GM18861 (cell line): ENCODE measurements at regions not wholly inside any gene's neighbourhood (a gene's known extent, or its start where the extent isn't known, plus 50 kb on each side); places are given as distances from the start of the nearest gene placed in this dataset.

Source experiments
- ATAC-seq: cut with Tn5 transposase; IDR thresholded peaks from one replicate; pipeline ENCODE4 v1.9.1; 2021; ENCODE audit not compliant: unreplicated experiment

- no peak for ATAC-seq
These were observed 73.8 kb downstream of the CBLN2 start for GRCh38 chr18:72470391-72470790.

- ATAC-seq = no peak
These were observed 76.0 kb downstream of the CBLN2 start for GRCh38 chr18:72468021-72468710.

- no peak for ATAC-seq
These were observed 83.9 kb downstream of the CBLN2 start for GRCh38 chr18:72460210-72460680.

GRCh38 chr18:72458271-72458670 lies 85.9 kb downstream of the CBLN2 start:
- no peak for ATAC-seq

- ATAC-seq = no peak
These were observed 87.3 kb downstream of the CBLN2 start for GRCh38 chr18:72456802-72457201.

- no peak for ATAC-seq
These were observed 91.8 kb downstream of the CBLN2 start for GRCh38 chr18:72452328-72452727.

- no peak for ATAC-seq
These were observed 99.4 kb downstream of the CBLN2 start for GRCh38 chr18:72444798-72445155.

- no peak for ATAC-seq
These were observed 99.9 kb downstream of the CBLN2 start for GRCh38 chr18:72444111-72444797.

- no peak for ATAC-seq
These were observed 107.7 kb downstream of the CBLN2 start for GRCh38 chr18:72436401-72436800.

- ATAC-seq = no peak
These were observed 110.4 kb downstream of the CBLN2 start for GRCh38 chr18:72433756-72434155.

GRCh38 chr18:72427721-72428120 lies 116.4 kb downstream of the CBLN2 start:
- no peak for ATAC-seq

- ATAC-seq = no peak
These were observed 124.2 kb downstream of the CBLN2 start for GRCh38 chr18:72419914-72420313.

- ATAC-seq = no peak
These were observed 131.2 kb downstream of the CBLN2 start for GRCh38 chr18:72412927-72413326.

- ATAC-seq = no peak
These were observed 132.9 kb downstream of the CBLN2 start for GRCh38 chr18:72411261-72411660.

GRCh38 chr18:72410399-72410798 lies 133.7 kb downstream of the CBLN2 start:
- ATAC-seq = no peak

GRCh38 chr18:72409903-72410302 lies 134.2 kb downstream of the CBLN2 start:
- no peak for ATAC-seq

GRCh38 chr18:72407048-72407447 lies 137.1 kb downstream of the CBLN2 start:
- ATAC-seq = no peak

GRCh38 chr18:72391951-72392350 lies 152.2 kb downstream of the CBLN2 start:
- no peak for ATAC-seq

GRCh38 chr18:72391427-72391826 lies 152.7 kb downstream of the CBLN2 start:
- ATAC-seq = no peak

GRCh38 chr18:72378016-72378415 lies 166.1 kb downstream of the CBLN2 start:
- ATAC-seq = no peak

- ATAC-seq = no peak
These were observed 167.9 kb downstream of the CBLN2 start for GRCh38 chr18:72376256-72376655.

- ATAC-seq = no peak
These were observed 168.5 kb downstream of the CBLN2 start for GRCh38 chr18:72375618-72376017.

- no peak for ATAC-seq
These were observed 172.1 kb downstream of the CBLN2 start for GRCh38 chr18:72372076-72372475.
